Right renal pelvis (tissue), 4 donors: ENCODE measurements at regions not wholly inside any gene's neighbourhood (a gene's known extent, or its start where the extent isn't known, plus 50 kb on each side); places are given as distances from the start of the nearest gene placed in this dataset.

Experiments used
- DNase-seq, 4 donors: peaks; one replicate each; pipeline ENCODE4 v3.0.0-alpha.2; 2013; ENCODE audit warnings: low read depth in 4 of 4, low spot score in 3 of 4, missing footprints in 1 of 4

GRCh38 chr4:23674694-23675093 lies 215.2 kb downstream of the PPARGC1A start:
- no peak for DNase-seq

GRCh38 chr4:23667659-23668058 lies 222.2 kb downstream of the PPARGC1A start:
- DNase-seq = no peak

GRCh38 chr4:23660865-23661264 lies 229.0 kb downstream of the PPARGC1A start:
- no peak for DNase-seq

GRCh38 chr4:23654791-23655190 lies 235.1 kb downstream of the PPARGC1A start:
- no peak for DNase-seq

GRCh38 chr4:23648854-23649596 lies 240.8 kb downstream of the PPARGC1A start:
- DNase-seq = no peak

GRCh38 chr4:23635468-23635867 lies 254.4 kb downstream of the PPARGC1A start:
- no peak for DNase-seq

- no peak for DNase-seq
Observed at GRCh38 chr4:23631255-23631950, 258.4 kb downstream of the PPARGC1A start.

- no peak for DNase-seq
Observed at GRCh38 chr4:23630110-23630509, 259.7 kb downstream of the PPARGC1A start.

GRCh38 chr4:23629421-23629820 lies 260.4 kb downstream of the PPARGC1A start:
- DNase-seq = no peak

- DNase-seq = no peak
Observed at GRCh38 chr4:23614284-23614892, 275.5 kb downstream of the PPARGC1A start.

GRCh38 chr4:23613782-23614181 lies 276.1 kb downstream of the PPARGC1A start:
- DNase-seq = no peak

- no peak for DNase-seq
Observed at GRCh38 chr4:23602720-23603119, 287.1 kb downstream of the PPARGC1A start.

GRCh38 chr4:23594125-23594524 lies 295.7 kb downstream of the PPARGC1A start:
- DNase-seq = no peak

- no peak for DNase-seq
Observed at GRCh38 chr4:23590431-23590830, 299.4 kb downstream of the PPARGC1A start.

GRCh38 chr4:23584024-23584423 lies 305.8 kb downstream of the PPARGC1A start:
- no peak for DNase-seq

GRCh38 chr4:23582671-23583070 lies 307.2 kb downstream of the PPARGC1A start:
- DNase-seq = no peak

- DNase-seq = no peak
Observed at GRCh38 chr4:23579166-23579565, 310.7 kb downstream of the PPARGC1A start.

- DNase-seq = no peak
Observed at GRCh38 chr4:23577398-23577797, 312.4 kb downstream of the PPARGC1A start.

- DNase-seq = no peak
Observed at GRCh38 chr4:23572382-23572781, 317.5 kb downstream of the PPARGC1A start.

GRCh38 chr4:23567338-23567737 lies 322.5 kb downstream of the PPARGC1A start:
- no peak for DNase-seq

- DNase-seq = no peak
Observed at GRCh38 chr4:23560748-23561147, 329.1 kb downstream of the PPARGC1A start.

GRCh38 chr4:23558101-23558500 lies 331.7 kb downstream of the PPARGC1A start:
- no peak for DNase-seq
